ENCODE measurements at regions not wholly inside any gene's neighbourhood (a gene's known extent, or its start where the extent isn't known, plus 50 kb on each side); places are given as distances from the start of the nearest gene placed in this dataset.

DNA sequence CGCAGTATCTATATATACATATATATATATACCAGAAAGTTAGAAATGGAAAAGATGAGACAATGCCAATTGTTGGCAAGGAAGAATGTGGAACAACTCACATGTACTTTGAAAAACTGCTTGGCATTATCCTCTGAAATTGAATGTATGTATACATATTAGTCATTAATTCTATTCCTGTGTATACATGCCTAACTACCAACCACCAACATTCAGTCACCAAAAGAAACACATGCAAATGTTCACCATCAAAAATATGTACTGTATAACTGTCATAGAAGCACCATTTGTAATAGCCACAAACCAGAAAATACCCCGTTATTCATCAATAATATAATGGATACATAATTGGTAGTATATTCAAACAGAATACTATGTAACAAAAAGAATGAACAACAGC lies 330.2 kb upstream of the GRAMD2B start:
- no peak for TF ChIP-seq YY1 (IDR thresholded peaks at IDR 0.05)
- TF ChIP-seq, protein P1, sequence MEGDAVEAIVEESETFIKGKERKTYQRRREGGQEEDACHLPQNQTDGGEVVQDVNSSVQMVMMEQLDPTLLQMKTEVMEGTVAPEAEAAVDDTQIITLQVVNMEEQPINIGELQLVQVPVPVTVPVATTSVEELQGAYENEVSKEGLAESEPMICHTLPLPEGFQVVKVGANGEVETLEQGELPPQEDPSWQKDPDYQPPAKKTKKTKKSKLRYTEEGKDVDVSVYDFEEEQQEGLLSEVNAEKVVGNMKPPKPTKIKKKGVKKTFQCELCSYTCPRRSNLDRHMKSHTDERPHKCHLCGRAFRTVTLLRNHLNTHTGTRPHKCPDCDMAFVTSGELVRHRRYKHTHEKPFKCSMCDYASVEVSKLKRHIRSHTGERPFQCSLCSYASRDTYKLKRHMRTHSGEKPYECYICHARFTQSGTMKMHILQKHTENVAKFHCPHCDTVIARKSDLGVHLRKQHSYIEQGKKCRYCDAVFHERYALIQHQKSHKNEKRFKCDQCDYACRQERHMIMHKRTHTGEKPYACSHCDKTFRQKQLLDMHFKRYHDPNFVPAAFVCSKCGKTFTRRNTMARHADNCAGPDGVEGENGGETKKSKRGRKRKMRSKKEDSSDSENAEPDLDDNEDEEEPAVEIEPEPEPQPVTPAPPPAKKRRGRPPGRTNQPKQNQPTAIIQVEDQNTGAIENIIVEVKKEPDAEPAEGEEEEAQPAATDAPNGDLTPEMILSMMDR (IDR thresholded peaks at IDR 0.05; ENCODE audit: low read depth, low read length, missing input control) = no peak
- TF ChIP-seq GABPA (IDR thresholded peaks at IDR 0.05 in 1 of 2, conservative IDR thresholded peaks at IDR 0.05 in 1 of 2) = no peak
- TF ChIP-seq HNF4G (IDR thresholded peaks at IDR 0.05) = no peak
- no peak for TF ChIP-seq RAD21 (IDR thresholded peaks at IDR 0.05)
- TF ChIP-seq JUND (IDR thresholded peaks at IDR 0.05) = no peak
- TF ChIP-seq, protein P2, sequence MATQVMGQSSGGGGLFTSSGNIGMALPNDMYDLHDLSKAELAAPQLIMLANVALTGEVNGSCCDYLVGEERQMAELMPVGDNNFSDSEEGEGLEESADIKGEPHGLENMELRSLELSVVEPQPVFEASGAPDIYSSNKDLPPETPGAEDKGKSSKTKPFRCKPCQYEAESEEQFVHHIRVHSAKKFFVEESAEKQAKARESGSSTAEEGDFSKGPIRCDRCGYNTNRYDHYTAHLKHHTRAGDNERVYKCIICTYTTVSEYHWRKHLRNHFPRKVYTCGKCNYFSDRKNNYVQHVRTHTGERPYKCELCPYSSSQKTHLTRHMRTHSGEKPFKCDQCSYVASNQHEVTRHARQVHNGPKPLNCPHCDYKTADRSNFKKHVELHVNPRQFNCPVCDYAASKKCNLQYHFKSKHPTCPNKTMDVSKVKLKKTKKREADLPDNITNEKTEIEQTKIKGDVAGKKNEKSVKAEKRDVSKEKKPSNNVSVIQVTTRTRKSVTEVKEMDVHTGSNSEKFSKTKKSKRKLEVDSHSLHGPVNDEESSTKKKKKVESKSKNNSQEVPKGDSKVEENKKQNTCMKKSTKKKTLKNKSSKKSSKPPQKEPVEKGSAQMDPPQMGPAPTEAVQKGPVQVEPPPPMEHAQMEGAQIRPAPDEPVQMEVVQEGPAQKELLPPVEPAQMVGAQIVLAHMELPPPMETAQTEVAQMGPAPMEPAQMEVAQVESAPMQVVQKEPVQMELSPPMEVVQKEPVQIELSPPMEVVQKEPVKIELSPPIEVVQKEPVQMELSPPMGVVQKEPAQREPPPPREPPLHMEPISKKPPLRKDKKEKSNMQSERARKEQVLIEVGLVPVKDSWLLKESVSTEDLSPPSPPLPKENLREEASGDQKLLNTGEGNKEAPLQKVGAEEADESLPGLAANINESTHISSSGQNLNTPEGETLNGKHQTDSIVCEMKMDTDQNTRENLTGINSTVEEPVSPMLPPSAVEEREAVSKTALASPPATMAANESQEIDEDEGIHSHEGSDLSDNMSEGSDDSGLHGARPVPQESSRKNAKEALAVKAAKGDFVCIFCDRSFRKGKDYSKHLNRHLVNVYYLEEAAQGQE (IDR thresholded peaks at IDR 0.05) = no peak
- TF ChIP-seq TAF1 (conservative IDR thresholded peaks at IDR 0.05) = no peak

All from liver (tissue), 3 donors.